HG03175 (cell line): ENCODE measurements at regions not wholly inside any gene's neighbourhood (a gene's known extent, or its start where the extent isn't known, plus 50 kb on each side); places are given as distances from the start of the nearest gene placed in this dataset.

ENCODE experiments used
- ATAC-seq: cut with Tn5 transposase; IDR thresholded peaks from one replicate; pipeline ENCODE4 v1.9.1; 2021; ENCODE audit warnings: mild to moderate bottlenecking, moderate library complexity; ENCODE audit not compliant: unreplicated experiment

DNA sequence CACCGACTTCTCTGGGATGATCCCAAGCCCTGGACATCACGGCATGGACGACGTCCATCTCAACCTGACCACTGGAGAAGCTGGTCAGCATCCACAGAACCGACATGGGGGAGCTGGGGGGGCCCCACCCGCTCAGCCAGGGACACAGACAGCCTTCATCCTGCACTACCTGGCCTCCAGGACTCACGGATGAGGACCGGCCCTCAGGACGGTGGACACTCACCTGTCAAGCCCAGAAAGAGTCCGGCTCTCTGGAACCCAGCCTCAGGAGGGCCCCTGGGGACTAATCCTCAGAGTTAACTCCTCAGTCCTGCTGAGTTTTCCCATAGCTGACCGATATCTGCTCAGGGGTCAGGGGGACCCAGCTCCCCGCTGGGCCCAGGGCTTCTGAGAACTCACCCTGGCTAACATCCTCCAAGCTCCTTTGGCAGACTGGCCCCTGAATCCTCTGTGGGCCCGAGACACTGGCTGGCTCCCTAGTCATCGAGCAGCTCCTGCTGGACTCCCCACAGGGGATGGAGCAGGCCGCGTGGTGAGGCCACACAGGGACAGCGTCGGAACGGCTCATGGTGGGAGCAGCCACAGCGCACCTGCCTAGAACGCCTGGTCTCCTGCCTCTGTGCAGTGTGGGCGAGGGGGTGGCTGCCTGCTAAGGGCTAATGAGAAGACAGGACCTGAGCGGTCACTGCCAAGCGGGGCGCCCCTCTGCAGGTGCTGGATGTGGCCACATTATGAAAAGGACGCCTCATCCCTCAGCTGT, 649.2 kb downstream of the BRD1 start:
- no peak for ATAC-seq

DNA sequence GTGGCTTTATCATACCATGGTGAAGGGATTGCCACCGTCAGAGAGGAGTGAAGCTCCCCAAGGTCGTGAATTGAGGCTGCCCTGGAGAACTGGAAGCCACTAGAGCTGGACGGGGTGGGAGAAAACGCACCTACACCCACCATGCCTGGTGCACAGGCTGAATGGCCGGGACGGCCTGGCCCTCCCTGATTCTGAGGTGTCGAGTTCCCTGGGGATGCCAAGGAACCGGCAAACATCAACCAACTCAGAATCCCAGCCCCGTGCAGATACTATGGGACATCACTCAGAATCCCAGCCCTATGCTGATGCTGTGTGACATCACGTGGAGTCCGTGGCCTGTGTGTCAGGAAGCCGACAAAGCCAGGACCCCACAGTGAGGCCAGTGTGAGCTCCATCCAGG, 650.0 kb downstream of the BRD1 start:
- ATAC-seq, result no peak

DNA sequence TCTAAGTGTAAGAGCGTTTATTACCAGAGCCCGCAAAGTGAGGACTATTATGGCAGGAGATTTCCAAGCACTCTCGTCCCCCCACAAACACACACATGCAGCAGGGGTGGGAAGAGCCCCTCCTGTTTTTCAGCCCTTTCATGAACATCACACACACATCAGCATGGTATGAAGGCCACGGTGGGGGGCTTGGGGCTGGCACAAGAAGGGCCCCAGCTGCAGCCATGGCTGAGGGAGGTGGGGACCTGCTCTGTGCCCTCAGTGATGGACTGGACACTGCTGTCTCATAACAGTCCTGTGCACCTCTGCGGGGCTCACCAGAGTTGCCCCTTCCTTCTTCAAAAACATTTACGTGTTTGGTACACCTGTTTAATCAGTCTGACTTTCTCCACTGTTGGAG, 650.7 kb downstream of the BRD1 start:
- no peak for ATAC-seq

DNA sequence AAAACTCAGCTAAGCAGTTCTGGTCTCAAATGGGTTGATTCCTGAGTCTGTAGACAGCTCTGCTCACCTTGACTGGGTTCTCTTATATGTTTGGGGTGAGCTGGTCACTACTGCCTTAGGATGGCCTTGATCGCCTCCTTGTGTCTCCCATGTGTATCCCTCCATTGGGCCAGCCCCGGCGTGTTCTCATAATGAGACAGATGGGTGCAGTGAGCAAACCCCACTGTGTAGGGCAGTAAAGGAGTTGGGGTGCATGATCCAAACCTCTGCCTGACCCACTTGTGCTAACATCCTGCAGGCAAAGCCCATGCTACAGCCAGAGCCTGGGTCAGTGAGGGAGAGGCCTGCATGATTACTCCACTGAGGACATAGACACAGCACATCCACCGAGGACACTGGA, 657.6 kb downstream of the BRD1 start:
- ATAC-seq, result no peak

DNA sequence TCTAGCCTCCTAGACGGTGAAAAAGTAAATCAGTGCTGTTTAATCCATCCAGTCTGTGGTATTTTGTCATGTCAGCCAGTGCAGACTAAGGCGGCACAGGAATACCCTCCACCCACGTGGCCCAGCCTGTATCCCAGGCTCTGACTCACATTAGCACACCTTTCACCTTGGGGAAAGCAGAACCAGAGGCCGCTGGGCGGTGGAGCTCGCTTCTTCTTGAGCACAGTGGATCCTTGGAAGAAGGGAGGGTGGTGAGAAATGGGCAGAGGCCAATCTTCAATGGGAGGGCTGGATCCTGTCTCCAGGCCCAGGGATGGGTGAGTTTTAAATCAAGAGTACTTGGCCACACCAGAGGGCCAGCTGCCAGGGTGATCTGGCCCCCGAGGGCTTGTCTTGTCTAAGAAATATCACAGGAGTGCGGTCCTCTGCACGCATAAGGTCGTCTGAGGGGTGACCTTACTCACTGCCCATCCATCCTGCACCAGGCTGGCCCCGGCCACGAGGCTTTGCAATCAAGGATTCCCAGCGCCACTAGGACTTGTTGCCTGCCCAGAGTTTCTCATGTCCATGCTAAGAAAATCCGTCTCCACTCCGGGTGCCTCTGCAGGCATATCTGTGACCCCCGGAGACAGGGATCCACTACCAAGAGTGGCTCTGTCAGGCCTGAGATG, 658.5 kb downstream of the BRD1 start:
- ATAC-seq, result no peak

DNA sequence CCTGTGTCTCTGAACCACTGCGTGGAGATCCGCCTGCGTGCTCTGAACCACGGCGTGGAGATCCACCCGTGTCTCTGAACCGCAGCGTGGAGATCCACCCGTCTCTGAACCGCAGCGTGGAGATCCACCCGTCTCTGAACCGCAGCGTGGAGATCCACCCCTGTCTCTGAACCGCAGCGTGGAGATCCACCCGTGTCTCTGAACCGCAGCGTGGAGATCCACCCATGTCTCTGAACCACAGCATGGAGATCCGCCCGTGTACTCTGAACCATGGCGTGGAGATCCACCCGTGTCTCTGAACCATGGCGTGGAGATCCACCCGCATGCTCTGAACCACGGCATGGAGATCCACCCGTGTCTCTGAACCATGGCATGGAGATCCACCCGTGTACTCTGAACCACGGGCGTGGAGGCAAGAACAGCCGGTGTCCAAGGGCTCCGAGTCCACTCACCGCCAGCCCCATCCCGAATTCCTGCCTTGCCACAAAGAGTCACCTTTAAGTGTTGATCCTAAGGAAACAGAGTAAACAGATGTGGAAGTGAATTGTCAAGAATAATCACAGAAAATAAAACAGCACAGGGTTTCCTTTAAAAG, 659.4 kb downstream of the BRD1 start:
- ATAC-seq, result no peak

DNA sequence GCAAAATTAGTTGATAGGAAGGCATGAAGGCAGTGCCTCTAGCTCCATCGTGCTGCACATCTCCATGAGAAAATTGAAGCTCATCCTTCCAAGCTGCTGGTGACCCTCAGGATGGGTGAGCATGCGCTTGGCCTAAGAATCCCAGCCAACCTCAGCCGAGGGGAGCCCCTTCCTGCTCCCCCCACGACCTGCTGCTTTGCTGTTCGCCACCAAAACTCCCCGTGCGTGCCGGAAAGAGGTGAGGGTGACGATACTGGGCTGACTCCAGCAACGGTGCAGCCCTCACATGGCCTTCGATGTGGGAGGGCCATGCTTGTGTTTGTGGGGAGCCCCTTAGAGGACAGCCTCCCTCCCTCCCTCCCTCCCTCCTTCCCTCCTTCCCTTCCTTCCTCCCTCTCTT, 660.9 kb downstream of the BRD1 start:
- ATAC-seq, result no peak

DNA sequence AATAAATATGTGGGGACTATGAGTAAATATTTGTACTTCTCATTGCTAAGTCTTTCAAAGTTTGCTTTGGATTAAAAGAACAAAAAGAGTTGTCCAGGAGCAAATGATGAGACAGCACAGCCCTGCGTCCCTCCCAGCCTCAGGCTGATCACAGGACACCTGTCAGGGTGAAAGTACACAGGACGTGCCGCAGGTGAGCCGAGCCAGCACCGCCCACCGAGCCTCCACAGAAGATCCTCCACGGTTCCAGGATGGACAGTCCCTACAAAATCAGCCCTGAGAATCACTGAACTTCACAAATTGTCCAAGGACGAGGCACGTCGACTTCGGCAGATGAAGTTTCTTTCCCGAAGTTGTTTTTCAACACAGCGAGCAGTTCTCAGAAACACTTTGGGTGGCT, 661.5 kb downstream of the BRD1 start:
- ATAC-seq, result no peak

DNA sequence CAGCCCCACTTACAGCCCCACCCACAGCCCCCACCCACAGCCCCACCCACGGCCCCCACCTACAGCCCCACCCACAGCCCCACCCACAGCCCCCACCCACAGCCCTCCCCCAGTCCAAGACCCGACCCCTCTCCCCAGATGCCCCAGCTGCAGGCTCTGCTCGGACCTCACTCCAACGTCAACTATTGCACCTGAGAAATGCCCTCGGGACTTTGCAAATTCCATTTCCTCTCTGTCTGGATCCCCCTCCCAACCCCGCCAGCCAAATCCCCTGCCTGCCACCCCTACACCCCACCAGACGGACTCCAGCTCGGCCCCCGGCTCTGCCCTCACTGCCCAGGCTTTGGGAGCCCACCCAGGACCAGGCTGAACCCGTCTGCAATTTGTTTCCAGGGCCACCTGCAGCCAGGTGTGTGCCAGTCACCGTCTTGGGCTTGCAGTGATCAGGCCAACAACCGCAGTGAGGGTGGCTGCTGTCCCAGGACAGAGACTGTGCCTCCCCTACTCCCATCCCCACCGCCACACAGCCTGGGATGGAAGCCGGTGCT, 662.8 kb downstream of the BRD1 start:
- no peak for ATAC-seq

DNA sequence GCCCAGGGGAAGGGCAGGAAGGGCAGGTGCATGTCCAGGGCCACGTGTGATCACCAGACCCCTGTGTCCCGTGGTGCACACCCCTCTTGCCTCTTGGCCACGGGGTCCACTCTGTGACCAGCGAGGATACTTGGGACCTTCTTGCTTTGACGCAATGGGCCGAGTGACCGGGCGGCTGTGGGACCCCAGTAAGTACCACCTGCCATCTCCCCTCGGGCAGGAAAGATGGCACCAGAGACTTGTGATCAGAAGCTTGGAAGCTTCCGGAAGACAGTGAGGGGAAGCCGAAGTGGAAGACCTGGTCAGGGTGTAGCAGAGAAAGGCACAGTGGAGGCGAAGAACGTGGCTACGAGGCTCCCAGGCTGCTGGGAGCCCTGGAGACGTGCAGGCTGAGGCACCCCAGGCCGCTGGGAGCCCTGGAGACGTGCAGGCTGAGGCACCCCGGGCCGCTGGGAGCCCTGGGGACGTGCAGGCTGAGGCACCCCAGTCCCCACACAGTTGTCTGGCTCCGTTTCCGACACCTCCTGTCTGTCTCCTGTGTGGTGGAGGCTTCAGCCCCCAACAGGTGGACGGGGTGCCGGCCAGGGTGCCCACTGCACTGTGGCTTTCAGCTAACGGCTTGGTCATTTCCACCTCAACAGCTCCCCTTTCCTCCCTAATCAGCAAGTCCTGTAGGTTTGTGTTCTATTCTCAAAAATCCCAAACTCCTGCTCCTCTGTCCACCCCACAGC, 663.5 kb downstream of the BRD1 start:
- no peak for ATAC-seq

DNA sequence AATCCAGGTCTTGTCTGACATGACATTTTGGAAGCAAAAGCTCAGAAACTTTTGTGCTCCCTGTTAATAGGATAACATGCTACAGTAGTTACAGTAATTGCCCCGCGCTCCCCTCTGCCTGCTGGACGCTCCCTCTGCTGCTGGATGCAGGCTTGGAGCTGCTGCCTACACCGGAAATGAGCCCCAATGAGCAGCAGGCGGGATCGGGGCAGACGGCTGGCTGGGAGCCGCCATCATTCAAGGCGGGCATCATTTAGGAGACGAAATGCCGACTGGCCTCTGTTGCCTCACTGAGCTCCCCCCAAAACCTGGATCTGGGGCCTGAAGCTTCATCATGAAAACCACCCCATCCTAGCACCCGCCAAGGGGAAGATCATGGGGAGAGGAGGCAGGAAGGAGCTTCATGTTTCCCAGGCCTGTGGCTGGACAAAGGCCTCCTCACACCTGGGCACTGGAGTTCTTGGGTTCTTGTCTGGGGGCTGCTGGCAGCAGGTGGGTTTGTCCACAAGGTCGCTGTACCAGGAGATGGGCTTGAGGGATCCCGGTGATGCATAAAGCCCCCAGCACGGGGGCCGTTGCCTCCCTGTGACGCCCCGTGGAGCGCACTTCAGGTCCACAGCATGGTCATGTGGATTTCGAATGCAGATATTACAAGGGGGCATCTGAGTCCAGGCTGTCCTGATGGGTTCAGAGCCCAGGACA, 664.3 kb downstream of the BRD1 start:
- no peak for ATAC-seq

DNA sequence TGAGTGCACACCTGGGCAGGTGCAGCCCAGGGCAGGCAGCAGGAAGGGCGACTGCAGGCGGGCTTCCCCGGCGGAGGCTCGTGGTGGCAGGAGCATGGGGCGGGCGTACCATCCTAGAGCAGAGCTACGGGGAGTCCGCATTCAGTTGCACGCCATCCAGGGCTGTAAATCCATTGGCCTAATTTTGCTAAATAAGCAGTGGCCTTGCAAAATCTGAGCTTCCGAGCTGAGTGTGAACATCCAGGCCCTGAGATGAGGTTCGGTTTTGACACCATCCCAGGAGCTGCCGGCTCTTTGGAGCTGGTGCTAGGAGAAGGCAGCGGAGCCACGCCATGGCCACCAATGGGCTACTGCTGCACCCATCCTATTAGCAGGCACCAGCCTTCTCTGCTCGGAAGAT, 664.8 kb downstream of the BRD1 start:
- ATAC-seq, result no peak

DNA sequence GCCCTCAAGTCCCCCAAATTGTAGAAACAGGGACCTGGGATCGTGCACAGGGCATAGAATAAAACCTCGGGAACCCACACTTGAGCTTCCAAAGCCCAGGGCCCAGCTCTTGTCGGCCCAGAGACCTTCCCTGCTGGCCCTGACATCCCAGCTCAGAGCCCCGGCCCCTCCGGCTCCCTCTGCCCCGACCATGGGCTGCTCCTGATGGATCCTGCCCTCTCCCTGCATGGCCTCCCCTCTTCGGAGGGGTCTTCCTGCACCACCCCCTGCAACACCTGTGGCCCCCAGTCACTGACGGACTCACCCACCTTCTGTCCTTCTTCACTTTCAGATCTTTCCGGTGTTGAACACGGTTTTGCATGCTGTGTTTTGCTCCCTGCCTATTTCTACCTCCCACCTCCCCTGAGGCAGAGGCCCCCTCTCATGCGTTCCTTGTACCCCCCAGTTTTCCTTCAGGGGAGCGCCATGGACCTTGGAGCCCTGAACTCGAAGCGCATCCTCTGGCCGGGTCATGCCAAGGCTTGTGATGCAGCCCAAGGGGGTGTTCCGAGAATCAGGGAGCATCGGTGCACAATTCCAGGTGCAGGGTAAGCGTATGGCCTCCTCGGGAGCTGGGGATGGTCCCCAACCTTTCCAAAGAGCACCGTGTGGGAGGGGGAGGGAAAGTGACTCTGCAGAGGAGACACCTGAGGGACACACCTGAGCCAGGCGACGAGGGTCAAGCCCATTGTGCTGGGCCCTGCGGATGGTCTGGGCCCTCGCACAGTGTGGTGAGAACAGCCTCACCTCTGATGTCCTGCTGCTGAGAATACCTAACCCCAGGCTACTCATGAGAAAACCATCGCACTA, 666.4 kb downstream of the BRD1 start:
- ATAC-seq, result no peak

DNA sequence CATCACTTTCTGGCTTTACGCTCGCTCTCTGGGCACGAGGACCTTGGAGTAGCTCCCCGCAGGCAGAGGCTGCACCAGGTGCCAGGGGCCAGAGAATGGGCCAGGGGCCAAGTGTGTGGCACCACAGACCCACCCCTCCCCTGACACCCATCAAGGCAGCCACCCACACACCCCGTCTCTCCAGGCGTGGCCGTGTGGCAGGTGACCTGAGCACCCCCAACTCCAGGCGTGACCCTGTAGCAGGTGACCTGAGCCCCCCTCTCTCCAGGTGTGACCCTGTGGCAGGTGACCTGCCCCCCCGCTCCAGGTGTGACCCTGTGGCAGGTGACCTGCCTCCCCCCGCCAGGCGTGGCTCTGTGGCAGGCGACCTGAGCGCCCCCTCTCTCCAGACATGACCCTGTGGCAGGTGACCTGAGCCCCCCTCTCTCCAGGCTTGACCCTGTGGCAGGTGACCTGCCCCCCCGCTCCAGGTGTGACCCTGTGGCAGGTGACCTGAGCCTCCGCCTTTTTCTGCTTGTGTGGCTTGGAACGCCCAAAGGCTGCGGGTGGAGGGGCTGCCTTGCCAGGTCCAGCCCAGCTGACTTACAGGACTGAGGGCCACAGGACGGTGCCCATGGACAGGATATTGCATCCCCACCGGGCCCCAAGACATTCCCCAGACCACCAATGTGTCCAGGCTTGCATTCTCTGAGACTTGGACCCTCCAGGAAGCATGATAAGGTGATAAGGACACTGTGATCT, 667.2 kb downstream of the BRD1 start:
- no peak for ATAC-seq

DNA sequence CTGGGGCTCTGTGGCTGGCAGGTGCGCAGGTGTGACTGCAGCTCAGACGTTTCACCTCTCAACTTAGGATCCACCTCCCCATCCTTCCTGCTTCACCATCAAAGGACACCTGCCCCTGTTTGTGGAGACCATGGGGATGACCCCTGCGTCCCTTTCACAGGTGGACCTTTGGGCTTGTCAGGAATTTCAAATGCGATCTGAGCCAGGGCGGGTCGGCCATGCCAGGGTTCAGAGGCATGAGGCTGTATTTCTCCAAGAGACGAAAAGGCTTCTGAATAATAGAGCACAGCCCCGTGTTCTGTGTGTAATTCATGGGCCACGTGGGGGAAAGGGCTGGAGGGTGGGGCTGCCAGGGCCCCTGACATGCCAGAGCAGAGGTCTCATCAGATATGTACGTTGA, 668.0 kb downstream of the BRD1 start:
- ATAC-seq, result no peak

DNA sequence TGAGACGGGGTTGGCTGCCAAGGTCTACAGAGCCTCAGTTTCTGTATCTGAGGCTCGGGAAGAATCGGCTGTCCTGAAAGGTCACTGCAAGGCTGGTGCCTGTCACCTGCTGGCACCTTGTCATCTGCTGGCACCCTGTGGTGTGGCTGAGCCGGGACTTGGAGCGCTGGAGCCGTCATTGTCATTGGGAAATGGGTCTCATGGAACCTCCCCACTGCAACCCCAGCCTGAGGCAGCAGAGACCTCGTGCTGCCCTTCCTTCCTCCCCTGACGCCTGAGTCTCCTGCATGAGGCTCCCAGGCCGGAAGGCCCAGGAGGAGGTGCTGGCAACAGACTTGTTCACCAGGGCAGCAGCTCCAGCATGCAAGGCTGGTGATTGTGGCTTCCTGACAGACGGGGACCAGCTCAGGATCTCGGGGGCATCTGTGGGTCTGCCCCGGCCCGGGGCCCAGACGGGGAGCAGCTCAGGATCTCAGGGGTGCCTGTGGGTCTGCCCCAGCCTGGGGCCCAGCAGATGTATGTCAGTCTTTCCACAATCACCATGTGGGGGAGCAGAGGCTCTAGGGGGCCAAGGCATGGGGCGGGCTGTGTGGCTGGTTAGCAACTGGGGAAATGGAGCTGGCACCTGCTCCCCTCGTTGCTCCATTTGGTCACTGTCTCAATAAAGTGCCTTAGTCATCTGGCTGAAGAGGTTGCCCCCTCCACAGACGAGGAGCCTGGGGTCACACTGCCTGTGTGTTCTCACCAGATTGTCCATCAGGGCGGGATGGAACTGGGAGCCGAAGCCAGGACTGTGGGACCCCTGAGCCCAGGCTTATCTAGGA, 668.7 kb downstream of the BRD1 start:
- ATAC-seq, result no peak

DNA sequence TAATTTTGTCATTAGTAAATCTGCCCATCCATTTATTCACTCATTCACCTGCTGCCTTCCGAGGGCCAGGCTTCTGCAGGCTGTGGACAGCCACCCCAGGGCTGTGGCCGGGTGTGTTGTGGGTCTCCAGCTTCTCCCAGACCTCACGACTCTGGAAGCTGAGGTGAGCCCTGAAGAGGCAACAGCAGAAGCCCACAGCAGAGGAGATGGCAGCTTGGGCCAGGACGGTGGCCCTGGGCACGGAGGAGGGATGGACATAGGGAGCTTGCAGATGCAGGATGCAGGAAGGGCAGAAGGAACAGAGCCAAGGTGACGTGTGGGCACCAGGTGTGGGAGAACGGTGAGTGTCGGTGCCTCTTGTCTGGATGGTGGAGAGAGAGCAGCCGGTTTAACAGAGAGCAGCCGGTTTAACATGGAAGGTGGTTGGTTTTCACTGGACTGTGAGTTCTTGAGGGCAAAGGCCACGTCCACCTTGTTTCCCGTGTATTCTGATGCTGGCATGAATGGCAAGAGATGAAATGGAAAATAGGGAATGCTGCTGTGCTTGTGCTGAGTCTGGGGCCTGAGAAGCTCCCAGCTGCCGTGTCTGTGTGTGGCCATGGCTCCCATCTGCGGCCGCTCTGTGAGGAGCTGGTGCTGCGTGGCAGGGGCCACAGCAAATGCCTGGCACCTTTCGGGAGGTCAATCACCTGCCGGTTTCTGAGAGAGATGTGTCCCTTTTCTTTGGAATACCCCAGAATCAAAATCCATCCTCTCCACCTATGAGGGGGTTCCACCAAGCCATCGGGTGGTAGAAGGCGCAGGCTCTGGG, 669.9 kb downstream of the BRD1 start:
- no peak for ATAC-seq
